ENCODE measurements at regions not wholly inside any gene's neighbourhood (a gene's known extent, or its start where the extent isn't known, plus 50 kb on each side); places are given as distances from the start of the nearest gene placed in this dataset.

DNA sequence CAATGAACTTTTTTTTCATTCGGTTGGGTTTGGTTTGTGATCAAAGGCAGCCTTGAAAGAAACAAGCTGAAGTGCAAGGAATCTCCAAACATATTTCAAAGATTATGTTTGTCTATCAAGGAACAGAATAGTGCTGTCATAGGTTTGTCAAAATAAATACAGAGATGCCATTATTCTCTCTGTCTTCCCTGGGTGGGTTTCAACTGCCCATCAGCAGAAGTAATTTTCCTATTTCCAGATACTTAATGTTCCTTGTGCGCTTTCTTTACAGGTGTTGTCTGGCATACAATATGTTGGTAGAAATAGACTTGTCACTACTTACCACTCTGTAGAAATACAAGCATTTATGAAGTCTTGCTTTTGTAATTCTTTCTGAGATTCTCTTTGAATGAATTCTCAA, 294.9 kb downstream of the PDHA2 start:
- Mint-ChIP-seq H3K27ac (no peak overlapping the region), H3K4me1 (no peaks in the 10 kb centered on the region), H3K9me3 (ENCODE audit: insufficient read depth) (no peaks in the 10 kb centered on the region), H3K4me3 (no peak overlapping the region), H3K27me3 (no peaks in the 10 kb centered on the region)
- H2AFZ ChIP-seq (ENCODE audit: insufficient read depth, low read depth, low read length, poor library complexity, severe bottlenecking) = no peak overlapping the region
- H3K9me3 ChIP-seq (ENCODE audit: control extremely low read depth in 1 of 3, control insufficient read depth in 2 of 3, insufficient read depth in 1 of 3, low read length in 2 of 3) = no peaks in the 10 kb centered on the region
- no peak overlapping the region for H3K27ac ChIP-seq (ENCODE audit: low read length in 2 of 2)
- H3K4me3 ChIP-seq (ENCODE audit: control extremely low read depth in 1 of 5, extremely low read depth in 1 of 5, insufficient read depth in 1 of 5, low read depth in 2 of 5, low read length in 4 of 5) = no peak overlapping the region
- H3K4me1 ChIP-seq (ENCODE audit: control insufficient read depth in 2 of 2, insufficient read depth in 2 of 2, low read length in 2 of 2) = no peaks in the 10 kb centered on the region
- H3K9ac ChIP-seq (ENCODE audit: low read length) = no peak overlapping the region
- DNase-seq (no peak), ATAC-seq (ENCODE audit: low read depth) (no peak)
- no peaks in the 10 kb centered on the region for H3K36me3 ChIP-seq (replicated peaks in 1 of 2; ENCODE audit: control extremely low read depth in 1 of 2, control insufficient read depth in 1 of 2, extremely low read depth in 1 of 2, insufficient read depth in 2 of 2, low read length in 1 of 2)
- H3K27me3 ChIP-seq (replicated peaks in 1 of 4; ENCODE audit: control extremely low read depth in 1 of 4, control insufficient read depth in 3 of 4, insufficient read depth in 4 of 4, low read length in 3 of 4) = no peaks in the 10 kb centered on the region
- H3K4me2 ChIP-seq (replicated peaks; ENCODE audit: low read depth, low read length, poor library complexity, severe bottlenecking) = no peak overlapping the region
- TF ChIP-seq, protein P1, sequence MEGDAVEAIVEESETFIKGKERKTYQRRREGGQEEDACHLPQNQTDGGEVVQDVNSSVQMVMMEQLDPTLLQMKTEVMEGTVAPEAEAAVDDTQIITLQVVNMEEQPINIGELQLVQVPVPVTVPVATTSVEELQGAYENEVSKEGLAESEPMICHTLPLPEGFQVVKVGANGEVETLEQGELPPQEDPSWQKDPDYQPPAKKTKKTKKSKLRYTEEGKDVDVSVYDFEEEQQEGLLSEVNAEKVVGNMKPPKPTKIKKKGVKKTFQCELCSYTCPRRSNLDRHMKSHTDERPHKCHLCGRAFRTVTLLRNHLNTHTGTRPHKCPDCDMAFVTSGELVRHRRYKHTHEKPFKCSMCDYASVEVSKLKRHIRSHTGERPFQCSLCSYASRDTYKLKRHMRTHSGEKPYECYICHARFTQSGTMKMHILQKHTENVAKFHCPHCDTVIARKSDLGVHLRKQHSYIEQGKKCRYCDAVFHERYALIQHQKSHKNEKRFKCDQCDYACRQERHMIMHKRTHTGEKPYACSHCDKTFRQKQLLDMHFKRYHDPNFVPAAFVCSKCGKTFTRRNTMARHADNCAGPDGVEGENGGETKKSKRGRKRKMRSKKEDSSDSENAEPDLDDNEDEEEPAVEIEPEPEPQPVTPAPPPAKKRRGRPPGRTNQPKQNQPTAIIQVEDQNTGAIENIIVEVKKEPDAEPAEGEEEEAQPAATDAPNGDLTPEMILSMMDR (IDR thresholded peaks at IDR 0.05) = no peak
- no peak for TF ChIP-seq EZH2 (IDR thresholded peaks at IDR 0.05; ENCODE audit: borderline replicate concordance, insufficient read depth, low read depth, low read length, poor library complexity, severe bottlenecking)
- no peaks in the 10 kb centered on the region for H4K20me1 ChIP-seq (ENCODE audit: control insufficient read depth, insufficient read depth, low read length, poor library complexity, severe bottlenecking)
- intact Hi-C loops (cut with micrococcal nuclease) = no loop called here
- POLR2A ChIA-PET = no interaction called here
- no CpG with 5 or more reads among the region's 2 CpGs for WGBS (ENCODE audit: insufficient coverage)
- CTCF ChIA-PET = no interaction called here
- no peaks in the 10 kb centered on the region for H3K79me2 ChIP-seq (ENCODE audit: control insufficient read depth, insufficient read depth, low read length)

DNA sequence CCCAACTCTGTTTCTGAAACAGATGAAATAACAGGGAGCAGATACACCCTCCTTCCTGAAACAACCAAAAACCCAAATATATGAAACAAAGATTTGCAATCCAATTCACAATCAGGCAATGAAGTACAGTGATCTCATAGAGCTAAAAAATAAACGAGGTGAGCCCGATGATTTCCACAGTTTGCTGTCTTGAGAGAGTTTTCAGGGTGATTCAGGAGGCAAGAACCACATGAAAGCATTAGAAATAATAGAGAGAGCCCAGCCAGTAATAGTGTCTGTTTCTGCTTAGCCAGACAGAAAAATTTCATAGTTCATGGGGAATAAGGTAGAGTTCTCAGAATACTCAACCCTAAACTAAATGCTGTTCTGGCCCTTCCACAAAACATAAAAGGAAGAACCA, 296.2 kb downstream of the PDHA2 start:
- Mint-ChIP-seq H3K4me1 (no peaks in the 10 kb centered on the region), H3K4me3 (no peak overlapping the region), H3K27ac (no peak overlapping the region), H3K9me3 (ENCODE audit: insufficient read depth) (no peaks in the 10 kb centered on the region), H3K27me3 (no peaks in the 10 kb centered on the region)
- no peak overlapping the region for H3K9ac ChIP-seq (ENCODE audit: low read length)
- H3K4me2 ChIP-seq (replicated peaks; ENCODE audit: low read depth, low read length, poor library complexity, severe bottlenecking) = no peak overlapping the region
- H2AFZ ChIP-seq (ENCODE audit: insufficient read depth, low read depth, low read length, poor library complexity, severe bottlenecking) = no peak overlapping the region
- 87% methylated on average over 2 of the region's 2 CpGs for WGBS (ENCODE audit: insufficient coverage)
- no peaks in the 10 kb centered on the region for H3K4me1 ChIP-seq (ENCODE audit: control insufficient read depth in 2 of 2, insufficient read depth in 2 of 2, low read length in 2 of 2)
- no peaks in the 10 kb centered on the region for H3K79me2 ChIP-seq (ENCODE audit: control insufficient read depth, insufficient read depth, low read length)
- POLR2A ChIA-PET = no interaction called here
- no peaks in the 10 kb centered on the region for H3K9me3 ChIP-seq (ENCODE audit: control extremely low read depth in 1 of 3, control insufficient read depth in 2 of 3, insufficient read depth in 1 of 3, low read length in 2 of 3)
- CTCF ChIA-PET = no interaction called here
- no peak for ATAC-seq (ENCODE audit: low read depth)
- TF ChIP-seq, protein P1 (IDR thresholded peaks at IDR 0.05) = no peak
- TF ChIP-seq EZH2 (IDR thresholded peaks at IDR 0.05; ENCODE audit: borderline replicate concordance, insufficient read depth, low read depth, low read length, poor library complexity, severe bottlenecking) = no peak
- no peaks in the 10 kb centered on the region for H4K20me1 ChIP-seq (ENCODE audit: control insufficient read depth, insufficient read depth, low read length, poor library complexity, severe bottlenecking)
- no peaks in the 10 kb centered on the region for H3K27me3 ChIP-seq (replicated peaks in 1 of 4; ENCODE audit: control extremely low read depth in 1 of 4, control insufficient read depth in 3 of 4, insufficient read depth in 4 of 4, low read length in 3 of 4)
- intact Hi-C loops (cut with micrococcal nuclease) = no loop called here
- H3K27ac ChIP-seq (ENCODE audit: low read length in 2 of 2) = no peak overlapping the region
- no peaks in the 10 kb centered on the region for H3K36me3 ChIP-seq (replicated peaks in 1 of 2; ENCODE audit: control extremely low read depth in 1 of 2, control insufficient read depth in 1 of 2, extremely low read depth in 1 of 2, insufficient read depth in 2 of 2, low read length in 1 of 2)
- no peak for DNase-seq
- no peak overlapping the region for H3K4me3 ChIP-seq (ENCODE audit: control extremely low read depth in 1 of 5, extremely low read depth in 1 of 5, insufficient read depth in 1 of 5, low read depth in 2 of 5, low read length in 4 of 5)
